NCI-H748 (cell line): ENCODE measurements at regions not wholly inside any gene's neighbourhood (a gene's known extent, or its start where the extent isn't known, plus 50 kb on each side); places are given as distances from the start of the nearest gene placed in this dataset.
A peak's percentile ranks its signal among the peaks of the same experiment; 100 is the strongest.
"Not testable (repeated sequence)": the region's sequence is repeated elsewhere in the genome, so short reads cannot be mapped to it uniquely, and the experiment has no call there.

Source experiments
- DNase-seq: peaks from one replicate; lab custom pipeline; 2025; ENCODE audit not compliant: unreplicated experiment; lab: John Stamatoyannopoulos, UW

DNA sequence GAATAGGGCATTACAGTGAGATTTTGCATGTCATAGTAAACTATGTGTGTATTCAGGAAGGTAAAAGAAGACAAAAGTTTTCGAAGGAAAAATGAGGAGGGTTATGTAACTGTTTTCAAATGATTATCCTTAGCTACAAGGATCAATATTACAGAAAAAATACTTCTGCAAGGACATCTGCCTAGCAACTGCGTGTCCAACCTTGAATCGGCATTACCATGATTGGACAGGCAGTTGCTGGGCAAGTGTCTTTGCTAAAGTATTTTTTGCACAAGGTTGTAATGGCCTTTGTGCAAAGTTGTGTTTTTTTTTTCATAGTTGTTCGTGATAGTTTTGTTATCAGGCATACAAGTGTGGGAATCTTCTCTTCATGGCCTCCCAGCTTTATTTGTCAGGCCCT, 136.8 kb downstream of the FASLG start:
- no peak for DNase-seq

DNA sequence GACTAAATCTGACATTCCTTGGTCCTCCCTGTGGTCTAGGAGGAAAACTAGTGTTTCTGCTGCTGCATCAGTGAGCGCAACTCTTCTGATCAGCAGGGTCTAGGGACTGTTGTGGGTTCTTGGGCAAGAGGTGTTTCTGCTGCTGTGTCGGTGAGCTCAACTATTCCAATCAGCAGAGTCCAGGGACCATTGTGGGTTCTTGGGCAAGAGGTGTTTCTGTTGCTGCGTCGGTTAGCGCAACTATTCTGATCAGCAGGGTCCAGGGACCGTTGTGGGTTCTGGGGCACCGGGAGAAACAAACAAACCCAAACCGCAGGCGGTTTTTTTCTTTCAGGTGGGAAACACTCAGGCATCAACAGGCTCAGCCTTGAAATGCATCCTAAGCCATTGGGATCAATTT, 140.9 kb downstream of the FASLG start:
- DNase-seq = not testable (repeated sequence)

DNA sequence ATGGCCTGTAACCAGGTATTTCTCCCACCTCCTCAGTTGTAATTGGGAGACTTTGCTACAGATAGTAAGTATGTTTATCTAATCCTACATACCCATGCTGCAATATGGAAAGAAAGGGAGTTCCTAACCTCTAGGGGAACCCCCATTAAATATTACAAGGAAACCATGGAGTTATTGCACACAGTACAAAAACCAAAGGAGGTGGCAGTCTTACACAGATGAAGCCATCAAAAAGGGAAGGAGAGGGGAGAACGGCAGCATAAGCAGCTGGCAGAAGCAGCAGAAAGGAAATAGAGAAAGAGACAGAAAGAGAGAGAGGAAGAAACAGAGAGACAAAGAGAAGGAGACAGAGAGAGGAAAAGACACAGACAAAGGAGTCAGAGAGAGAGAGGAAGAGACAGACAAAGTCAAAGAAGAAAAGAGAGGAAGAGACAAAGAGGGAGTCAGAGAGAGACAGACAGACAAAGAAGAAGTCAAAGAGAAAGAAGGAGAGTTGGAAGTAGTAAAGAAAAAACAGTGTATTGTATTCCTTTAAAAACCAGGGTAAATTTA, 142.9 kb downstream of the FASLG start:
- DNase-seq = no peak

DNA sequence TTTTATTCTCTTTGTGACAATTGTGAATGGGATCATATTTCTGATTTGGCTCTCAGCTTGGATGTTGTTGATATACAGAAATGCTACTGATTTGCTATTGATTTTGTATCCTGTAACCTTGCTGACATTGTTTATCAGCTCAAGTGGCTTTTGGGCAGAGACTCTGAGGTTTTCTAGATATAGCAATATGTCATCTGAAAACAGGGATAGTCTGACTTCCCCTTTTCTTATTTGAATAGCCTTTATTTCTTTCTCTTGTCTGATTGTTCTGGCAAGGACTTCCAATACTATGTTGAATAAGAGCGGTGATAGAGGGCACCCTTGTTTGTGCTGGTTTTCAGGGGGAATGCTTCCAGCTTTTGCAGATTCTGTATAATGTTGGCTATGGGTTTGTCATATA, 150.8 kb downstream of the FASLG start:
- DNase-seq = no peak

DNA sequence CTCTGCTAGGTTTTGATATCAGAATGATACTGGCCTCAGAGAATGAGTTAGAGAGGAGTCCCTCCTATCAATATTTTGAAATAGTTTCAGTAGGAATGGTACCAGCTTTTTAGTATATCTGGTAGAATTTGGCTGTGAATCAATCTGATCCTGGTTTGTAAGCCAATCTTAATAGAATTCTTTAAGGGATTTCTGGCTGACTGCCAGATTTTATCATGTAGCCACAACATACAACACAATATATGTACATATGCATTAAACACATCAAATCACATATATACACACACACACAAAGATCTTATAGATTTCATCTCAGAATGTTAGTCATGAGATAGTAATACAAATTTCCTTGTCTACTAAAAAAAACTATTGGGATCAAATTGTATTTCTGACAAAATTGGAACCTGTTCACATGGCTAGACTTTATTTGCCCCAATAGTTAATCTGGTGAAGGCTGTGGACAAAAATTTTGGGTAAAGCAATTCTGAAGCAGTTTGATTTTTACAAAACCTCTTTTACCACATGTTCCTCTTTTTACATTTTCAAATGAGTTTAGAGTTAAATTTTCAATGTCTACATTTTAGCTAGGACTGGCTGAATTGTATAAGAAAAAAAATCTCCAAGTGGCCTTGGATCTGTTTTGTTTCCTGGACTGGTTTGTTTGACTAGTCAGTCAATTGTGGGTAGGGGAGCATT, 151.7 kb downstream of the FASLG start:
- DNase-seq = no peak

DNA sequence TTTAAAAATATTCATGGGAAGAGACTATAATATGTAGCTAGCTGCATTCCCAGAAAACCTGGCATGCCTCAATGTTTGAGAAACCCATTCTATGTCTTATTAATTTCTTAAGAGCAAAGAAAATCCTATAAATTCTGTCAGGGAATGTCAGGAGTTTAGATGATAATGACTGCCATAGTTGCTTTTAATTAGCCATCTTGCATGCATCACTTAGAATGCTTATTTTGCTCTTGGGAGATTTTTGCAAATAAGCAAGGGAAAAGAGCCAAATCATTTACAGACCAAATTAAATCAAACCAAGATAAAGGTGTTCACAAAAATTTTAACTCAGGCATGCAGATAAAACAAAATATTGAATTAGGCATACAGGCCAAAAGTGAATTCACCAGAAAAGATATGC, 152.8 kb downstream of the FASLG start:
- no peak for DNase-seq

DNA sequence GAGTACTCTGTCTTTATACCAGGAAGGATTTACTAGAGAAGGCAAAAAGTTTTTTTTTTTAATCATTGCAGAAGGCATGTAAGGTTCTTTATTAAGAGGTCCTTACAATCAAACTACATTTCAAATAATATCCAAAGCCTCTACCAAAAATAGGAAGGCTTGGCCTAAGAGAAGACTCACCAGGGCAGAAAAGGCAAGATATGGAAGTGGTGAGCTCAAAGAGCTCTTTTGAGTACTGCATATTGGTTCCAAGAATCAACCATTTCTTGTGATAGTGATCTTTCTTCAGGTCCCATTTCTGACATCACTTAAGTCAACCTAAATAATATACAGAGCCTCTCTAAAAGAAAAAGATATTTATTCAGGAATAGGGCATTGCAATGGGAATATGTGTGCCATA, 153.2 kb downstream of the FASLG start:
- no peak for DNase-seq

DNA sequence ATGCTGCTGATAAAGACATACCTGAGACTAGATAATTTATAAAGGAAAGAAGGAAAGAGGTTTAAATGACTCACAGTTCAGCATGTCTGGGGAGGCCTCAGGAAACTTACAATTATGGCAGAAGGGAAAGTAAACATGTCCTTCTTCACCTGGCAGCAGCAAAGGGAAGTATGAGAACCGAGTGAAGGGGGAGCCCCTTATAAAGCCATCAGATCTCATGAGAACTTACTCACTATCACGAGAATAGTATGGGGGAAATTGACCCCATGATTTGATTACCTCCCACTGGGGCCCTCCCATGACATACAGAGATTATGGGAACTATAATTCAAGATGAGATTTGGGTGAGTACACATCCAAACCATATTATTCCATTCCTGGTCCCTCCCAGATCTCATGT, 154.4 kb downstream of the FASLG start:
- DNase-seq = no peak

DNA sequence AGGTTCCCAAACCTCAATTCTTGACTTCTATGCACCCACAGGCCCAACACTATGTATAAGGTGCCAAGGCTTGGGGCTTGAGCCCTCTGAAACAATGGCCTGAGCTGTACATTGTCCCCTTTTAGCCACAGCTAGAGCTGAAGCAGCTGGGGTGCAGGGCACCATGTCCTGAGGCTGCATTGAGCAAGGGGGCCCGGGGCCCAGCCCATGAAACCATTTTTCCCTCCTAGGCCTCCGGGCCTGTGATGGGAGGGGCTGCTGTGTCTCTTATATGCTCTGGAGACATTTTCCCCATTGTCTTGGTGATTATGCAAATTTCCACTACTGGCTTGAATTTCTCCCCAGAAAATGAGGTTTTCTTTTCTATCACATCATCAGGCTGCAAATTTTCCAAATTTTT, 155.5 kb downstream of the FASLG start:
- no peak for DNase-seq

DNA sequence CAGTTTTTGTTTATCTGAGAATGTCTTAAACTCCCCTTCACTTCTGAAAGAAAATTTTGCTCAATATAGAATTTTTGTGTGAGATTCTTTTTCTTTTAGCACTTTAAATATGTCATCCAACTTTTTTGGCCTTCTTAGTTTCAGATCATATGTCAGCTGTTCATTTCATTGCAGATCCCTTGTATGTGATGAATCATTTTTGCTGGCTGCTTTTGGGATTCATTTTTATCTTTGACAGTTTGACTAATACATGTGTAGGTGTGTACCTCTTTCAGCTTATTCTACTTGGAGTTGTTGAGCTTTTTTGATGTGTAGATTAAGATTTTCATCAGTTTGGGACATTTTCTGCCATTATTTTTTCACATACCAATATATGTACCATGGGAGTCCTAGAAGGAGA, 156.8 kb downstream of the FASLG start:
- DNase-seq = no peak

DNA sequence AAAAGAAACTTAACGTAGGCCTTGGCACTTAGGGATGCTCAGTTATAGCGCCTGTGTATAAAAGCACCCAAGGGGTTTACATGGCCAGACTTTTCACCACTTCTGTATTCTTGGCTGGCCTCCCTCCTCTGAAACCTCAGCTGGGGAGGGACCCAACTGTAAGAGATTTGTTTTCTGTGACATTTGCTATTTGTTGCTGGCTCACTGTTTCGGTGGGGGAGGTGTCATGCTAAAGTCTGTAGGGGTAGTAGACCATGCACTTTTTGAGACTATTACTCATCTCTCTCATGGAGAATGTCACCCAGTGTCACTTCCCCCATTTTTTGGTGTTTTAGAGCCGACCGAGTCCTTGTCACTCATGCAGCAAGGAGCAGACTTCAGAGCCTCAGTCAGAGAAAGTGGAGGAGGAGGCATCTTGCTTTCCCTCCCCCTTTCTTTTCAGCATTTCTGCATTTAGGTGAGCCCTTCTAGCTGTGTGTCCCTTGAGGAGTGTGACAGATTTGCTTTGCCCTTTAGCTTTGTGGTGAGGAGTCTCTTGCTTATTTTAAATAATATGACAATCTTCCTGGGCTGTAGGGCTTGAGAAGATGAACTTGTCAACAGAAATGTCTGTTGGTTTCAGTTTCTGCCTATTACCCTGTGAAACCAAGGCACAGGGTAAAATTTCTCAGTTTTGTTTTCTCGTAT, 160.1 kb downstream of the FASLG start:
- no peak for DNase-seq

DNA sequence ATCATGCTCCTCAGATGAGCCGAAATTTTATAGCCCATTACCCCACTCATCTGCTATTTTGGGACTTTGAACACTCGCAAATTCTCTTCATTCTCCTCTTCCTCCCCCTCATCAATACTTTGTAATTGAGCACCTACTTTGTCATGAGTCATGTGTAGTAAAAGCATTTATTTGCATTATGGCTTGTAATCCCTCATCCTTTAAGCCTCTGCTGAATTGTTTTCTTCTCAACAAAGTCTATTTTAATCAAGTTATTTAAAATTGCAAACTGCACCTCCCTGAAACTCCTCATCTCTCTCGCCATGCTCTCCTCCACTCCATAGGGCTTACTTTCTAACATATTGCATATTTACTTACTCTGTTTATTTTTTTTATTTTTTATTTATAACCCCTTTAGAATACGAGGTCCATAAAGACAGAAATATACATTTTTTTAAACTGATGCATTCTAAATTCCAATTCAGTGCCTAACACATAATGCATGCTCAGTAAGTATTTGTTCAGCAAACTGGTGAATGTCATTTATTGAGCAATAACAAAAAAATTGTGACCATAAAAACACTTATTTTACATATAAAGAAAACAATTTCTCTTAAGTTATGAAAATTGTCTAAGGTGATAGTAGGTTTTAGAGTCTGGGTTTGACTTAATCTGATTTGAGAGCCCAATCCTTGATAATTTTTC, 161.7 kb downstream of the FASLG start:
- DNase-seq = no peak

DNA sequence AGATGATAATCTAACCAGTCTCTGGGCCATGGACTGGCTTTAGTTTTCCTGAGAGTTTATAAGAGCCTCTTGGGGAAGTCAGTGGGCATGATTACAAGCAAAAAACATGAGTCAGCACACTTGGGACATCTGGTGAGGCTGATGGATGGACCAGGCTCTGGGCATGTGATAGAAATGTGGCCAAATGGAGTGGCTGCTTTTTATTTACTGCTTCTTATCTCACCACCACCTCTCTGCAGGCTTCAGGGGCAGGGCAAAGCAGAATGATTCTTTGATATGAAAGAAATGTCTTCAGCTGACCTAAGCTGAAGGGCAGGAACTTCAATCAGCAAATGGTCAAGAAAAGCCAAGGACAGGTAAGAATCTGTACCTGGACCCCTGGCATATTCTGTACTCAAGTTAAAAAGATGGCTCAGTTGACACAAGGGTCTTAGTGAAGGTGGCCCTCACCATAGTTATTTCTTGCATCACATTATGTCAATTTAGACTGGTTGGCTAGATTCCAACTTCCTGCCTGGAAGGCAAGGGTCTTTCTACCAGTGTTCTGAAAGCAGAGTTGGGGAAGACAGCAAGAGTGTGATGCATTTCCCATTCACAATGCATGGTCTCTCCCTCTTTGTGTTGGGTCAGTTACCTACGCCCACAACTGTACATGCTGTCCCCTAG, 162.8 kb downstream of the FASLG start:
- no peak for DNase-seq

DNA sequence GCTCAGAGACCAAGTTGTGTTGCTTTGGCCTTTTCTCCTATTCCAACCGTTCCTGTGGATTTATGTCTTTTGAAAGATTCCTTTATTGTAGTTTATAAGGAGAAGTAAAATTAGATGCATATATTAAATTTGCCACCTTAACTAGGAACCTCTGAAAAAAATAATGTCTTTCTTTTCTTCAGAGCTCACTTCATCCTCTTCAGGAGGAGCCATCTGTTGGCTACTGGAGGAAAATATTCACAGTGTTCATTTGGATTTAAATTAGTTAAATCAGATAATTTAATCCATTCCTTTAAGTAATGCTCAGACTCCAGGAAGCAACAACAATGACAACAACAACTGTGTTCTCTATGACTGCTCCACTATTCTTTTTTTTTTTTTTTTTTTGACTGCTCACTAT, 164.0 kb downstream of the FASLG start:
- DNase-seq = no peak

DNA sequence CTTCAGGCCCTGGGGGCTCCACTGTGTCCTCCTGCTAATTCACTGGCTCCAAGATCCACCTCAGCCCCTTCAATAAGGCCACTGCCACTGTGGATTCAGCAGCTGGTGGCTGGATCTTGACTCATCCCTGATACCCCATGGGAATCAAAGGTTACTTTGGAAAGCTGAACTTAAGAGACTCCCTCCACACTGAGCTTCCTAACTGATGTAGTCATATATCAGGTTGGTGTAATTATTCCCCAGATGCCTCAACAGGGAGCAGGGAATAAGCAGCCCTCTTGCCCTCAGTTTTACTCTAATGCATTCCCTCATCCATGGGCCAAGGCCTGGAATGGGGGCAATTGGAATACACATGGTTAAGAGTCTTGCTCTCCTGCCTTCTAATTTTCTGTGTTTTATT, 164.6 kb downstream of the FASLG start:
- no peak for DNase-seq

DNA sequence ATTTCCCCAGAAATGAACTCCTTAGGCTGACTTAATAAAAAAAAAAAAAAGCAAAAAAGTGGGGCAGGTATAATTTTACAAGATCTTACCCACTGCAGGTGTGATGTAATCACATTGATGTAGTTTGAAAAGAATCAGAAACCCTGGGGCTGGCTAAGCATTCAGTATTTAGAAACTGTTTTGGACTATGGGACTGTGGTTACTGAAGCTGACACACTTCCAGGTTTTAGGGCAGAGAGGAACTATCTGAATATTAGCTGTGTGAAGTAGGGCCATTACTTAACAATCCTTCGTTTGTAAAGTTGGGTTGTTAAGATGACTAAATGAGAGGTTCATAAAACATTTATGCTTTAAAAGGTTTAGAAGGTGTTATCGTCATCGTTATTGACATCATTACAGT, 165.3 kb downstream of the FASLG start:
- DNase-seq = no peak

DNA sequence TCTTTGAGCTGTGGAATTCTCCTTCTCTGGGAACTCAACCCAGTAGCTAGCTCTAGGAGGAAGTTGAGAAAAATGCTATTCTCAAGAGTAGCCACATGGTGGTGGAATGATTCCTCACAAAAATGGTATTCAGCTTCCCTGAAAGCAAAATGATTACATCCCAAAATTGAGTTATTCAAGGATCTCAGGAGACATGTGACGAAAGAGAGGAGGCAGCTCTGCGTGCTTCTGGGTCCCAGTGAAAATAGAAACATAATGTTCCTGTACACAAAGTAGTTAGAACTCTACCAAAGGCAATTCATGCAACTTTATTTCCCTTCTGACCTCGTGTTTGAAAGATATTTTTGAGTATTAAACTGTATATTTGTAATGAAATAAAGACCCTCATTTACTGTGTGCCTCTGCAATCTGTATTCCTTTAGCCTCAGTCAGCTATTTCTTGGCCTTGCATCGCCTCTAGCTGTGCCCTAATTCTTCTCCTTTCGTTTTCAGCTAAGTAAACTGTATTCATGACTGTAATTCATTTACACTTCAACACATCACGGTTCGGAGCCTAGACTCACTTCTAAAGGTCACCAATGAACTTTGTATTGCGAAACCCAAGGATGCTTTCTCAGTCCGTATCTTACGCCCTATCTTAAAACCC, 167.3 kb downstream of the FASLG start:
- DNase-seq = peak; percentile 13

DNA sequence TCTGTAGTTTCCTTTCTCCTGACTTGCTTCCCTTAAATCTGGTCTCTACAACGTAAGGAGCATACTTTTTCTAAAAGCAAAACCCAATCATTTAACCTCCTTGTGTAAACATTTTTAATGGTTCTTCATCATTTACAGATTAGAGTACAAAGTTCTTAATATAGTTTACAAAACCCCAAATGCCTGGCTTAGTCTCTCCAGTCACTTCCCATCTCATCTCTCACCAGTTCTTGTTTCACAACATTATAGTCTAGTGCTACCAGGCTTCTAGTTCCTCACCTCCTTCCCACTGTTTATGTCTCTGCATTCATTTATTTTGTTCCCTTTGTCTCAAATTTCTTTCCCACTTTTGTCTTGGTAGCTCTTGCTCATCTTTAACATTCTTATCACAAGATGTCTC, 168.4 kb downstream of the FASLG start:
- DNase-seq = no peak

DNA sequence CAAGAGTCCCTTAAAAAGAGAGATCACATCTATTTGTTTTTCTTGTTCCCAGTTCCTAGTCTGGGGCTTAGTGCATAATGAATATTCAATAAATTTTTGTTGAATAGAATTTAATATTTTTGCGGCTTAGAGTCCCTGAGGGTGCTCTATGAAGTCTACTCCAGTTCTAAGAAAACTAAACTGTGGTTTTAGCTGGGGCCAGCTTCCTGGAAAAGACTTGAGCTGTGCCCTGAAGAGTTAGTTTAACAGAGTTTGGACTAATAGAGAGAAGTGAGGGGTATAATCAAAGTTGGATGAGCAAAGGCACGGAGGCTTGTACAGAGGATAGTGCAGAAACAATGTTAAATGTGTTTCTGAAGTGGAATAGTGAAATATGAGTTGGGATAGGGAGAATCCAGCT, 168.9 kb downstream of the FASLG start:
- no peak for DNase-seq

DNA sequence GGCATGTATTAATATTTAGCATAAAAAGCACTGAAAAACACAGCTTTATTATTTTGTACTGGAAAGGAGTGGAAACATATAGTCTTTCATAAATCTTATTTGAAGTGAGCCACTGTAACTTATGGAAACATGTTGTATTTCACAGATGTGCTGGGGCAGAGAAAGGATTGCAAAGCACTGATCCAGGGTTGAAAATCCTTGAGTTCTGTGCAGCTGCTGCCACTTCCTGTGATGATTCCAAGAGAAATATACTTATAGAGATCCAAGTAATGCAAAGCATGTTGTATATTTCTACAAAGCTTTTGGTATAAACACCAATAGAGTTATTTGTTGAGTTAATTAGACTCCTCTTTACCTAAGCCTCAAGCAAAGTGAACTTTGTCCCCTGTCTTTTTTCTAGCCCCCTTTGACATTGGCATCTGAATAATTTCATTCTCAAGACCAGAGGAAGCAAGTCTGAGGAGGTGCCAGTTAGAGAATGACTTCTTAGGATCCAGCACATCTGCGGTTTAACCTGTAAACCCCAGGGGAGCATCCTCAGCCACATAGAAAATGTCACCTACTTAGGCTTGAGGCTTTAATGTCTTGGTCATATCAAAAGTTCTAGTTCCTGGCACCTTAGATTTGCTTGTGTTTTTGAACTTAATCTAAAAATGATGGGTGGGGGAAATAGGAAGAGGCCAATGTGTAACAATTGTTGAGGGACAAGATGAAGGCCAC, 173.3 kb downstream of the FASLG start:
- no peak for DNase-seq
